Myocyte (in vitro differentiated cells): ENCODE measurements at regions not wholly inside any gene's neighbourhood (a gene's known extent, or its start where the extent isn't known, plus 50 kb on each side); places are given as distances from the start of the nearest gene placed in this dataset.

Experiments
- DNase-seq: peaks from one replicate; pipeline ENCODE4 v3.0.0-alpha.2; 2012; ENCODE audit warnings: low read depth

DNA sequence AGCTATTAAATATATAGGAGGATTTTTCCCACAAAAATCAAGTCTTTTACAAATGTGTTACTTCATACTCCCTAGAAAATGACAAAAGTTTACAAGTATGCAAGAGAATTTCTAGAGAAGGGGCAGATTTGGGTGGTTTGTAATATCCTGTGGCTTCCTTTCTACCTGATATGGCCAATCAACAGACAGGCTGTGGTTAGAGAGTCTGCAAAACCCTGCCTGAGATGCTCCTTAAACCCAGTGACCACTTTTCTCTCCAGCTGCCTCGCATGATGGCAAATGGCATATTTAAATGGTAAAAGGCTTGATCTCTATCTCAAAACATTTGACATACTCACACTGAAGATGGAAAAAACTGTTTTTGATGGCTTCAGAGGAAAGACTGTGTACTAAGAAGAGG is 550.1 kb upstream of the ZNF462 start:
- no peak for DNase-seq

DNA sequence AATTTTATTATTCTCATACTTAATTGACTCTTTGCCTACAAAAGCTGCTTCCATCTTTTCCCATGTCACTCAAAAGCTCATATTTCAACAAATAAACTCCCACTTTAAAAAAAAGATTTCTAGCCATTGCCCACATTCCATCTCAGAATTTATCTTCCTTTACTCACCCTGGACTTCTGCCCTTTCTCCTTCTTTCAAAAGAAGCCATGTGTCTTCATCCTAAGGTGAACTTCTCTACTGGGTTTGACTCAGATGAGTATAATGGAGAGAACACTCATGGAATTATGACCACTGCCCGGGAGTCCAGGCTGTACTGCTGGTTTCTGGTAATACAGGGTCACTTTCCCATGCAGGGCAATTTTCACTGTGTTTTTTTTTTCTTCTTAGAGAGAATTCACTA is 548.5 kb upstream of the ZNF462 start:
- DNase-seq = no peak

GRCh38 chr9:106321394-106322180 is 541.4 kb upstream of the ZNF462 start:
- no peak for DNase-seq

DNA sequence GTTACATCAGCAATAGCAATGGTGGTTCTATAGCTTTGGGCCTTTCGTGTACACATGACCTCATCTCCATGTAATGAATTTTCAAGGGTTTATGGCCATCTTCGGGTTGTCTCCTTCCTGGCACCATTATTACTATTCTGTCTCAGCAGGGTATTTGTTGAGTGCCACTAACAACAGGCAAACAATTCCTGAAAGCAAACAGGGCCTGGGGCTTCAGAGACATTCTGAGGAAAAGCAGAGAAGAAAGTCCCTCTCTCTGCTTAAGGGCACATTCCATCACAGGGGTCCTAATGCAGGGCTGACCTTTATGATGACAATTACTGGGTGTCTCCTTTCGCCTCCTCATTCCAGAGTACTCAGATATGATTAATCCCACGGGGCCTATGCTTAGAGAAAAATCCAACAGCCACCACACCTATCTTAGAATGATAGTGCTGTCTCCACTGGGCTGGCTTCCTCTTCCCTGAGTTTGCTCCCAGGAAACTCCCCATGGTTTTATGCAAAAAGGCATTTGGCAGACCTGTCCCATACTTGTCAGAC is 540.2 kb upstream of the ZNF462 start:
- no peak for DNase-seq

GRCh38 chr9:106324053-106324585 is 538.8 kb upstream of the ZNF462 start:
- no peak for DNase-seq

- no peak for DNase-seq
Measured at GRCh38 chr9:106324591-106325280, 538.2 kb upstream of the ZNF462 start.

- DNase-seq = no peak
Measured at GRCh38 chr9:106326493-106326892, 536.5 kb upstream of the ZNF462 start.

DNA sequence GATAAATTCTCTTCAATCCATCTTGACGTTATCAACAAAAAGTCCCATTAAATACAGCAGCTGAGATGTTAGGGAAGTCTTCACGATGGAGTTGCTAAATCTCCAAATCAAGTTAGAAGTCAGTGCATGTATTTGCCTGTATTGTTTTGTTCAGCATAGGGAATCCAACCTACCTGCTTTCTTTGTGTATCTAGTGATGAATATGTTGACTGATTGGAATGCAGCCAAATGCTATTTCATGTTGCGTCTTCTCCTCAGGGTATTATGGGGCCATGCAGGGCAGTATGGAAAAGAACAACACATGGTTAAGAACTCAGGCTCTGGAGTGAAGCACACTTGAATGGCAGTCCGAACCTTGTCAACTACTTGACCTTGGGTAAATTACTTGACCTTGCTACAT is 529.5 kb upstream of the ZNF462 start:
- DNase-seq = no peak

DNA sequence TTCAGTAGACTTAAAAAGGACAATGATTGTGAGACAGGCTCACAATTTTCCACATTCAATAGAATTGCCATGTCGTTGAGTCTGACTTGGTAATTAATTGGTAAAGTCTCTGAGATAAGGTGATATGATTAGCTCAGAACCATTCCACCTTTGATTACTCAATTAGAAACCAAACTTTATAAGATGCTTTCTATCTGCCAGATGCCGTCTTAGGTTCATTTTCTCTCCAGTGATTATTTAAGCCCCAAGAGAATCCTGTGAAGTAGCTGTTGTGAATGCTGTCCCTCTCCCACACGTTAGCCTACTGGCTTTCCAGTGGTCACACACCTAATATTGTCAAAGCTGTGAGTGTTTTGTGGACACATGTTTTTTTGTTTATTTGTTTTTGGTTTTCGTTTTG is 528.9 kb upstream of the ZNF462 start:
- no peak for DNase-seq

DNA sequence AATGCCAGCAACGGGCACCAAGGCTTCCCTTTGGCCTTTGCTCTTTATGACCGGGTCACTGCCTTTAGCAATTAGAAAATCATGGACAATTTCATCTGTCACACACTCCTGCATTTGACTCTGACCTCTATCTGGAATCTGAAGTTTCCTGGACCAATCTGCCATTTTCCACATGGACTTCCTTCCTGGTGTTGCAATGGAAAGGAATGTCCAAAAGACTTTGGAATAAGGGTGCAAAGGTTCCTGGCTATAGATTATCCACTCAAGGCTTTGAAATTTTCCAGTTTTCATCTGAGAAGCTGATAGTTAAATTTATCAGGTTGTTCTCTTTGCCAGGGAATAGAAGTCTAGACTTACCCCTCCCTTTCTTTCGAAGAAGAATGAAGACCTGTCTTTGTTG is 523.1 kb upstream of the ZNF462 start:
- no peak for DNase-seq

DNA sequence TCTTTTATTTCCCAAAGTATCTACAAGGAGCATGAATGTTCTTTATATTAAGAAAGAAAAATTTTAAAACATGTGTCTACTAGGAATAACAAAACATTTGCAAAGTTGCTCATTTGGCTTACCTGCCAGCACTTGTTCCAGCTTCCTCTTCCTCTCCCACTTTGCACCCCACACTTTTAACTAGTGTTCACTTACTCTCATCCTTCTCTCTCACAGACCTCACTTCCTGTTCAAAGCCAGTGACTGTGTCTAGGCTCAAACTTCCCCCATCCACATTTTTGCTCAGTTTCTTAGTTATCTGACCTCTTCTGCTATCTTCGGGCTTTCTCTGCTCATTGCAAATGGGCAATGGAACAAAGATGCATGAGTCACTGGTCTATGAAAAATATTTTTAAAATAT is 512.2 kb upstream of the ZNF462 start:
- DNase-seq = no peak

DNA sequence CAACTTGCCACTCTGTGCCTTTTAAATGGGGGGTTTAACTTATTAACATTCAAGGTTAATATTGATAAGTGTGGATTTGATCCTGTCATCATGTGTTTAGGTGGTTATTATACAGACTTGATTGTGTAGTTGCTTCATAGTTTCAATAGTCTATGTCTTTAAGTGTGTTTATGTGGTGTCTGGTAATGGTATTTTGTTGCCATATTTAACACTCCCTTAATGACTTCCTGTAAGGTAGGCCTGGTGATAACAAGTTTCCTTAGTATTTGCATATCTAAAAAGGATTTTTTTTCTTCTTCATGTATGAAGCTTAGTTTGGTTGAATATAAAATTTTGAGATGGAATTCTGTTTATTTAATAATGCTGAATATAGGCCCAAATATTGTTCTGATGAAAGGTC is 506.0 kb upstream of the ZNF462 start:
- no peak for DNase-seq

DNA sequence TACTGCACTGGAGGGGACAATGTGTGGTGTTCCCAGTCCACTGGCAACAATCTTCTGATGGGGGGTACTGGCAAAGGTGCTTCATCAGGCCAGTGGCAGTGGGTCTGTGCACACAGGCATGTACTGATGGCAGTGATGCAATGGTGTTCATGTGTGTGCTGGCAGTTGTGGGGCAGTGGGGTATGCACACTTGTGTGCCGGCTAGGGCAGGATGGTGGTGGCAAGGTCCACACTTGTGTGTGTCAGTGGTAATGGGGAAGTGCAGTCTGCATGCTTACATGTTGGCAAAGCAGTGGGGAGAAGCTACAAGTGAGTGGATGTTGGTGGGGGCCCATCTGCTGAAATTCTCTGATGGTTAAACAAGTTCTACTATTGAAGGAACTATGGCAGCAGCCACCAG is 504.6 kb upstream of the ZNF462 start:
- DNase-seq = no peak

- no peak for DNase-seq
Measured at GRCh38 chr9:106376689-106377088, 486.3 kb upstream of the ZNF462 start.

GRCh38 chr9:106383072-106383471 is 479.9 kb upstream of the ZNF462 start:
- no peak for DNase-seq

DNA sequence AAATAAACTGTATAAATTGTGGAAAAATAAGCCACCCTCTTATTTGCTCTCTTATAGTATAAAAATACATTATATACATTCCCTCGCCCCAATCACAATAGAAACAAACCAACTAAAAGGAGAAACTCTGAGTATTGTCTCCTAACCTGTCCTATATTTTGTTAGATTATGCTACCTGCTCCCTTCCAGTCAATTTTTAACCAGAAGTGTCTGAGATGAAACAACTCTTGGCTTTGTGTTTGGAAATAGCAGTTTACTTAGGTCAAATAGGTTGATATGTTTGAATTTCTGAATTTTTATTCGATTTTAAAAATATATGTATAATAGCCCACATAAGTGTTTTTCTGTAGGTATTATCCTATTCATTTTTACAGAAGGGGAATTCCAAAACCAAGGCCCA is 475.0 kb upstream of the ZNF462 start:
- no peak for DNase-seq

DNA sequence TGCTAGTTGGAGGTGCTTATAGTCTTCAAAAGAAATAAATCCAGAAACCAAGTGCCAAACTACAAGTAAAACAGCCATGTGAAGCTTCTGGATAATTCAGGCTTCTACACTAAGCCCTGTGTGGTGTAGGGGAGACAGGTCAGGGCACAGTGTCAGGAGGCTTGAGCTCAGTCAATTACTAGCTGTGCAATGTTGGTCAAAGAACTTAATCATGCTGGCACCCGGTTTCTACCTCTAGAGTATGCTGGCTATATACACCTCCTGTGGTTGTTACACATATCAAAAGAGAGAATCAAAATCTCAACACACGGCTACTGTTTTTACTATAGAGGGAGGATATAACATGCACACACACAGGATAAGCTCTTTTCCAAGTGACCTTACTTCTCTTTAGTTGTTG is 469.7 kb upstream of the ZNF462 start:
- DNase-seq = no peak

- no peak for DNase-seq
Measured at GRCh38 chr9:106400170-106400569, 462.8 kb upstream of the ZNF462 start.

DNA sequence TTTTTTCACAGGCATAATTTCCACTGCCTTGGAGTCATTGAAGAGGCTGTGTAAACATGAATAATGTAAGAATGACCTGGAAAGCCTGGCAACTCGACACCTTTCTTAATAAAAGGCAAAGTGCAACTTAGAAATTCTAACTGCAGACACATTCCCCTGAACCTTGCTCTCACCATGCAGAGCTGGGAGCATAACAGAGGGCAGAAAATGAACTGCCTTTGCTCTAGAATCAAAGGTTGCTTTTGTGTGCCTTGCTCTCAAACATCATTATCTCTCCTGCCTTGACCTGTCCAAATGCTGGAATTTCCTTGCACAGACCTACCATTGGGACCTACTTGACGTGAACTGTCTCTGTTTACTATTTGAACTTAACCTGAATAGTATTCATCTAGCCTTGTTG is 462.0 kb upstream of the ZNF462 start:
- DNase-seq = no peak

DNA sequence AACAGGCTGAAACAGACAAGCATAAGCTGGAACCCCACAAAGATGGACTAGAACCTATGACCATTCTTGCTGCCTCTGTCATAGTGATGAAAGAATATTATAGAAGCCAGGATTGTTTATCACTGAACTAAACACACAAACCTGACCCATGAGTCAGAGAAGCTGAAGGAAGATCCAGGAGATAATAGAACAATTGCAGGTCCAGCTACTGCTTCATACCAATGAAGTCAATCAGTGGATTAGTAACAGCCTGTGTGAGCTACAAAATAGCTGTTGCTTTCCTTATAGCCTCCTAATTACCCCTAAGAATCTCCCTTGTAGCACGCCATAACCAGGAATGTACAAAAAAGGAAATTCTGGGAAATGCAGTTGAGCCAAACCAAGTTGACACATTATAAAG is 459.9 kb upstream of the ZNF462 start:
- no peak for DNase-seq

DNA sequence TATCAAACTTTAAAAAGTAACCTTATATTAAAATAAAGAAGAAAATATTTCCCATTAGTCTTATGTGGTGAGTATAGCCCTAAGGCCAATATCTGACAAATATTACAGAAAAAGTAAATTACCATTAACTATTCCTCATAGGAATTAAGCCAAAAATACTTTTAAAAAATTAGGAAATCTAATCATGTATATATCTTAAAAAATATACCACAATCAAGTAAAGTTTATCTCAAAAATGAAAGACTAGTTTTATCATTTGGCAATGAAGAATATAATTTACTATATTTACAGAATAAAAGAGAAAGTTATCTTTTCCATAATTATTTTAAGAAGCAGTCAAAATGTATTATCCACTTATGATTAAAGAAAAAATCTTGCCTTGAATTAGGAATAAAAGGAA is 458.8 kb upstream of the ZNF462 start:
- DNase-seq = no peak

- DNase-seq = no peak
Measured at GRCh38 chr9:106405871-106406435, 457.0 kb upstream of the ZNF462 start.
